ENCODE measurements at regions not wholly inside any gene's neighbourhood (a gene's known extent, or its start where the extent isn't known, plus 50 kb on each side); places are given as distances from the start of the nearest gene placed in this dataset.

DNA sequence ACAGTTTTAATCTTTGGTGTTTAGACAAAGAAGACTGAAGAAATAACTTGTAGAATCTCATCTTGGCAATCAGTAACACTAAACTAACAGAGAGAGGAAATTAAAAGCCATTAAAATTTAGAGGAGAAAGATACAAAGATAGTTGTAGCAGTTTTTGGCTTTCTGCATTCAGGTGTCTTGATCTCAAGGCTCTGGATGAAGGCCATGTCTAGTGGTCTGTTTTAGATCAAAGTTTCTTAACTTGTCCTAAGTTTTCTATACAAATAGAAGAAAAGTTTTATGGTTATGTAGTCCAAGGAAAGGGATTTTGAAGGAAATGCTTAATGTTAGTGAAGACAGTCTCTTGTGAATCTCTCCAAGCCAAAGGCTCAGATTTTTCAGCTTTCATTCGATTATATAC, 222.9 kb downstream of the BCHE start (continued):
- no peak for TF ChIP-seq RCOR1 (conservative IDR thresholded peaks at IDR 0.05; ENCODE audit: low read depth, low read length)
- TF ChIP-seq ZSCAN29 (IDR thresholded peaks at IDR 0.05): no peak

DNA sequence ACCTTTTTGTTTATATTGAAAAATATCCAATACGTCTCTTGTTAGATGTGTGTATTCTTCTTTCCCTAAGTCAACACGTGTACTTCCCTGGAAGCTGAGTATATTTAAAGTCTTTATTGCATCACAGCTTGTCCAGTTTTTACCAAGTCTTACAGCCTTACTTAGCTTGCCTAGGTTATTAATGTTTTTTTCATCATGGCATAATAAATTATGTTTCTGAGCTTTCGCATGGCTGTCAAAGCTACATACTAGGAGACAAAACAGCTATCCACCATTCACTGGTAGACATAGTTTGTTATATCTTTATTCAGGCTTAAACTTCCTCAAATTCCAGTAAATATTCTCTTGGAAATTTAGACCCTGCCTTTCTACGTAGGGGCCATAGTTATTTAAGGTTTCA, 224.2 kb downstream of the BCHE start:
- intact Hi-C loops (cut with micrococcal nuclease; ENCODE audit: unreplicated experiment) (no loop called here), in situ Hi-C loops (cut with MboI) (no loop called here)
- ATAC-seq (no peak), FAIRE-seq (no peak), DNase-seq (ENCODE audit: low read depth, low spot score) (no peak)
- CTCF ChIA-PET: no interaction called here
- Histone ChIP-seq H3K36me3 (ENCODE audit: control insufficient read depth in 2 of 2, insufficient read depth in 2 of 2, low read length in 1 of 2) (no peaks in the 10 kb centered on the region), H3K9me3 (replicated peaks; ENCODE audit: control insufficient read depth, insufficient read depth, low read length) (no peaks in the 10 kb centered on the region; the same call in 2 of the 3 replicates), H3K79me2 (ENCODE audit: control insufficient read depth, insufficient read depth, low read length) (no peaks in the 10 kb centered on the region), H3K4me3 (no peak overlapping the region), H3K4me1 (ENCODE audit: control insufficient read depth, insufficient read depth, low read length) (no peaks in the 10 kb centered on the region), H3K4me2 (ENCODE audit: control insufficient read depth, insufficient read depth) (no peak overlapping the region), H2AFZ (ENCODE audit: control insufficient read depth, low read depth, low read length) (no peak overlapping the region), H3K9ac (ENCODE audit: control insufficient read depth, insufficient read depth, low read length) (no peak overlapping the region), H4K20me1 (ENCODE audit: control insufficient read depth, insufficient read depth) (no peaks in the 10 kb centered on the region), H3K27me3 (replicated peaks in 1 of 2; ENCODE audit: control insufficient read depth in 2 of 2, insufficient read depth in 2 of 2, low read length in 1 of 2) (no peaks in the 10 kb centered on the region), H3K27ac (ENCODE audit: control insufficient read depth, insufficient read depth) (no peak overlapping the region)
- WGBS (ENCODE audit: insufficient coverage, insufficient replicate concordance, low lambda C conversion rate, missing lambda C conversion rate): 33% methylated on average over 4 of the region's 4 CpGs
- POLR2A ChIA-PET: no interaction called here
- SMC1A ChIA-PET (ENCODE audit: uncharacterized antibody, unreplicated experiment): interaction anchor here (0.7 to 1.0 kb wide), 3 partner anchors 35 to 165 kb away, joined by 3 to 4 read pairs (median 4); no protein-coding TSS in a partner anchor
- RAD21 ChIA-PET (ENCODE audit: unreplicated experiment): no interaction called here
- TF ChIP-seq SIX5 (IDR thresholded peaks at IDR 0.05; ENCODE audit: low read depth, low read length, severe bottlenecking) (no peak), CEBPB (IDR thresholded peaks at IDR 0.05; ENCODE audit: borderline replicate concordance in 1 of 2, low read depth in 2 of 2, low read length in 2 of 2) (no peak), NFYB (IDR thresholded peaks at IDR 0.05; ENCODE audit: insufficient read depth, low read depth, low read length) (no peak), STAT3 (IDR thresholded peaks at IDR 0.05; ENCODE audit: low read depth, low read length) (no peak), BHLHE40 (IDR thresholded peaks at IDR 0.05; ENCODE audit: borderline replicate concordance in 1 of 2, low read depth in 2 of 2, low read length in 1 of 2) (no peak), NR2C2 (IDR thresholded peaks at IDR 0.05; ENCODE audit: borderline replicate concordance, control insufficient read depth, insufficient read length, low read depth) (no peak), DPF2 (IDR thresholded peaks at IDR 0.05) (no peak), ASH2L (IDR thresholded peaks at IDR 0.05; ENCODE audit: borderline replicate concordance, low read depth) (no peak)
- TF ChIP-seq, protein P1, sequence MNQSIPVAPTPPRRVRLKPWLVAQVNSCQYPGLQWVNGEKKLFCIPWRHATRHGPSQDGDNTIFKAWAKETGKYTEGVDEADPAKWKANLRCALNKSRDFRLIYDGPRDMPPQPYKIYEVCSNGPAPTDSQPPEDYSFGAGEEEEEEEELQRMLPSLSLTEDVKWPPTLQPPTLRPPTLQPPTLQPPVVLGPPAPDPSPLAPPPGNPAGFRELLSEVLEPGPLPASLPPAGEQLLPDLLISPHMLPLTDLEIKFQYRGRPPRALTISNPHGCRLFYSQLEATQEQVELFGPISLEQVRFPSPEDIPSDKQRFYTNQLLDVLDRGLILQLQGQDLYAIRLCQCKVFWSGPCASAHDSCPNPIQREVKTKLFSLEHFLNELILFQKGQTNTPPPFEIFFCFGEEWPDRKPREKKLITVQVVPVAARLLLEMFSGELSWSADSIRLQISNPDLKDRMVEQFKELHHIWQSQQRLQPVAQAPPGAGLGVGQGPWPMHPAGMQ (IDR thresholded peaks at IDR 0.05; ENCODE audit: borderline replicate concordance): no peak
- TF ChIP-seq, protein P2, sequence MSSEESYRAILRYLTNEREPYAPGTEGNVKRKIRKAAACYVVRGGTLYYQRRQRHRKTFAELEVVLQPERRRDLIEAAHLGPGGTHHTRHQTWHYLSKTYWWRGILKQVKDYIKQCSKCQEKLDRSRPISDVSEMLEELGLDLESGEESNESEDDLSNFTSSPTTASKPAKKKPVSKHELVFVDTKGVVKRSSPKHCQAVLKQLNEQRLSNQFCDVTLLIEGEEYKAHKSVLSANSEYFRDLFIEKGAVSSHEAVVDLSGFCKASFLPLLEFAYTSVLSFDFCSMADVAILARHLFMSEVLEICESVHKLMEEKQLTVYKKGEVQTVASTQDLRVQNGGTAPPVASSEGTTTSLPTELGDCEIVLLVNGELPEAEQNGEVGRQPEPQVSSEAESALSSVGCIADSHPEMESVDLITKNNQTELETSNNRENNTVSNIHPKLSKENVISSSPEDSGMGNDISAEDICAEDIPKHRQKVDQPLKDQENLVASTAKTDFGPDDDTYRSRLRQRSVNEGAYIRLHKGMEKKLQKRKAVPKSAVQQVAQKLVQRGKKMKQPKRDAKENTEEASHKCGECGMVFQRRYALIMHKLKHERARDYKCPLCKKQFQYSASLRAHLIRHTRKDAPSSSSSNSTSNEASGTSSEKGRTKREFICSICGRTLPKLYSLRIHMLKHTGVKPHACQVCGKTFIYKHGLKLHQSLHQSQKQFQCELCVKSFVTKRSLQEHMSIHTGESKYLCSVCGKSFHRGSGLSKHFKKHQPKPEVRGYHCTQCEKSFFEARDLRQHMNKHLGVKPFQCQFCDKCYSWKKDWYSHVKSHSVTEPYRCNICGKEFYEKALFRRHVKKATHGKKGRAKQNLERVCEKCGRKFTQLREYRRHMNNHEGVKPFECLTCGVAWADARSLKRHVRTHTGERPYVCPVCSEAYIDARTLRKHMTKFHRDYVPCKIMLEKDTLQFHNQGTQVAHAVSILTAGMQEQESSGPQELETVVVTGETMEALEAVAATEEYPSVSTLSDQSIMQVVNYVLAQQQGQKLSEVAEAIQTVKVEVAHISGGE (CRISPR knock-in tag; IDR thresholded peaks at IDR 0.05): no peak
- TF ChIP-seq, protein P3, sequence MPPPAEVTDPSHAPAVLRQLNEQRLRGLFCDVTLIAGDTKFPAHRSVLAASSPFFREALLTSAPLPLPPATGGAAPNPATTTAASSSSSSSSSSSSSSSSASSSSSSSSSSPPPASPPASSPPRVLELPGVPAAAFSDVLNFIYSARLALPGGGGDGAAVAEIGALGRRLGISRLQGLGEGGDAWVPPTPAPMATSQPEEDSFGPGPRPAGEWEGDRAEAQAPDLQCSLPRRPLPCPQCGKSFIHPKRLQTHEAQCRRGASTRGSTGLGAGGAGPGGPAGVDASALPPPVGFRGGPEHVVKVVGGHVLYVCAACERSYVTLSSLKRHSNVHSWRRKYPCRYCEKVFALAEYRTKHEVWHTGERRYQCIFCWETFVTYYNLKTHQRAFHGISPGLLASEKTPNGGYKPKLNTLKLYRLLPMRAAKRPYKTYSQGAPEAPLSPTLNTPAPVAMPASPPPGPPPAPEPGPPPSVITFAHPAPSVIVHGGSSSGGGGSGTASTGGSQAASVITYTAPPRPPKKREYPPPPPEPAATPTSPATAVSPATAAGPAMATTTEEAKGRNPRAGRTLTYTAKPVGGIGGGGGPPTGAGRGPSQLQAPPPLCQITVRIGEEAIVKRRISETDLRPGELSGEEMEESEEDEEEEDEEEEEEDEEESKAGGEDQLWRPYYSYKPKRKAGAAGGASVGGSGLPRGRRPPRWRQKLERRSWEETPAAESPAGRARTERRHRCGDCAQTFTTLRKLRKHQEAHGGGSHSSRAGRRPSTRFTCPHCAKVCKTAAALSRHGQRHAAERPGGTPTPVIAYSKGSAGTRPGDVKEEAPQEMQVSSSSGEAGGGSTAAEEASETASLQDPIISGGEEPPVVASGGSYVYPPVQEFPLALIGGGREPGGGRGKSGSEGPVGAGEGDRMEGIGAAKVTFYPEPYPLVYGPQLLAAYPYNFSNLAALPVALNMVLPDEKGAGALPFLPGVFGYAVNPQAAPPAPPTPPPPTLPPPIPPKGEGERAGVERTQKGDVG (CRISPR knock-in tag; IDR thresholded peaks at IDR 0.05): no peak
- BruUV-seq (replicated peaks): no TSS peak

All from GM12878 (cell line).